Kidney epithelial cell (primary cell): ENCODE measurements at regions not wholly inside any gene's neighbourhood (a gene's known extent, or its start where the extent isn't known, plus 50 kb on each side); places are given as distances from the start of the nearest gene placed in this dataset.

Source experiments
- DNase-seq: peaks from one replicate; pipeline ENCODE4 v3.0.0-alpha.2; 2010; ENCODE audit warnings: low read depth
- H3K27me3 ChIP-seq: 2 replicates; pipeline ENCODE4 v1.6.0; 2011; ENCODE audit warnings: low read length; ENCODE audit not compliant: control insufficient read depth, insufficient read depth
- H3K36me3 ChIP-seq: 2 replicates; pipeline ENCODE4 v1.5.1; 2011; ENCODE audit warnings: low read length; ENCODE audit not compliant: control insufficient read depth, insufficient read depth
- H3K4me3 ChIP-seq: 2 replicates; pipeline ENCODE4 v1.5.1; 2011; ENCODE audit warnings: low read depth, mild to moderate bottlenecking, control low read depth, low read length
- TF ChIP-seq, protein P1 (sequence below): IDR thresholded peaks from 2 replicates; pipeline ENCODE4 v1.5.1; 2011; ENCODE audit warnings: mild to moderate bottlenecking, moderate library complexity, low read length, control low read depth, inconsistent platforms; ENCODE audit not compliant: insufficient read depth, poor library complexity, severe bottlenecking

- TF ChIP-seq, protein P1, sequence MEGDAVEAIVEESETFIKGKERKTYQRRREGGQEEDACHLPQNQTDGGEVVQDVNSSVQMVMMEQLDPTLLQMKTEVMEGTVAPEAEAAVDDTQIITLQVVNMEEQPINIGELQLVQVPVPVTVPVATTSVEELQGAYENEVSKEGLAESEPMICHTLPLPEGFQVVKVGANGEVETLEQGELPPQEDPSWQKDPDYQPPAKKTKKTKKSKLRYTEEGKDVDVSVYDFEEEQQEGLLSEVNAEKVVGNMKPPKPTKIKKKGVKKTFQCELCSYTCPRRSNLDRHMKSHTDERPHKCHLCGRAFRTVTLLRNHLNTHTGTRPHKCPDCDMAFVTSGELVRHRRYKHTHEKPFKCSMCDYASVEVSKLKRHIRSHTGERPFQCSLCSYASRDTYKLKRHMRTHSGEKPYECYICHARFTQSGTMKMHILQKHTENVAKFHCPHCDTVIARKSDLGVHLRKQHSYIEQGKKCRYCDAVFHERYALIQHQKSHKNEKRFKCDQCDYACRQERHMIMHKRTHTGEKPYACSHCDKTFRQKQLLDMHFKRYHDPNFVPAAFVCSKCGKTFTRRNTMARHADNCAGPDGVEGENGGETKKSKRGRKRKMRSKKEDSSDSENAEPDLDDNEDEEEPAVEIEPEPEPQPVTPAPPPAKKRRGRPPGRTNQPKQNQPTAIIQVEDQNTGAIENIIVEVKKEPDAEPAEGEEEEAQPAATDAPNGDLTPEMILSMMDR, result no peak
- DNase-seq, result no peak
Measured at GRCh38 chr3:83131236-83131635, 1369.8 kb upstream of the GBE1 start.

GRCh38 chr3:83122774-83123350 is 1361.4 kb upstream of the GBE1 start:
- DNase-seq, result no peak
- TF ChIP-seq, protein P1, result no peak
- H3K27me3 ChIP-seq, result no peaks in the 10 kb centered on the region
- H3K36me3 ChIP-seq, result no peaks in the 10 kb centered on the region
- no peak overlapping the region for H3K4me3 ChIP-seq

More at GRCh38 chr3:83131236-83131635, 1369.8 kb upstream of the GBE1 start:
- Histone ChIP-seq H3K4me3 (no peak overlapping the region), H3K36me3 (no peaks in the 10 kb centered on the region), H3K27me3 (no peaks in the 10 kb centered on the region)

DNA sequence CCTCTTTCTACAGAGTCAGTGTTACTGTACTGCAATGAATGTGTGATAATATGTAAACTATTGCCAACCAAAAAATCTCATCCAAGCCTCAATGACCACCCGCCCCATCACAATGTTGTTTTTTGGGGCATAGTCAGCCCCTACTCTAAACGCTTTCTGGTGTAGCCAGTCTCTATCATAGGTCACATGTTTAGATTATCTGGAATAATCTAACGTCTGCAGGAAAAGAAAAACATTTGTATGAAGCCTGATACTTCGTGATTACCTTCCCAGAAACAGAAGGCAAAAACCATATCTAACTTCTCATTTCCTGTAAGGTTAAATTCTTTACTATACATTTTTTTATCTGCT is 1331.8 kb upstream of the GBE1 start:
- H3K4me3 ChIP-seq, result no peak overlapping the region
- TF ChIP-seq, protein P1, result no peak
- H3K27me3 ChIP-seq, result no peaks in the 10 kb centered on the region
- no peaks in the 10 kb centered on the region for H3K36me3 ChIP-seq
- DNase-seq, result no peak

DNA sequence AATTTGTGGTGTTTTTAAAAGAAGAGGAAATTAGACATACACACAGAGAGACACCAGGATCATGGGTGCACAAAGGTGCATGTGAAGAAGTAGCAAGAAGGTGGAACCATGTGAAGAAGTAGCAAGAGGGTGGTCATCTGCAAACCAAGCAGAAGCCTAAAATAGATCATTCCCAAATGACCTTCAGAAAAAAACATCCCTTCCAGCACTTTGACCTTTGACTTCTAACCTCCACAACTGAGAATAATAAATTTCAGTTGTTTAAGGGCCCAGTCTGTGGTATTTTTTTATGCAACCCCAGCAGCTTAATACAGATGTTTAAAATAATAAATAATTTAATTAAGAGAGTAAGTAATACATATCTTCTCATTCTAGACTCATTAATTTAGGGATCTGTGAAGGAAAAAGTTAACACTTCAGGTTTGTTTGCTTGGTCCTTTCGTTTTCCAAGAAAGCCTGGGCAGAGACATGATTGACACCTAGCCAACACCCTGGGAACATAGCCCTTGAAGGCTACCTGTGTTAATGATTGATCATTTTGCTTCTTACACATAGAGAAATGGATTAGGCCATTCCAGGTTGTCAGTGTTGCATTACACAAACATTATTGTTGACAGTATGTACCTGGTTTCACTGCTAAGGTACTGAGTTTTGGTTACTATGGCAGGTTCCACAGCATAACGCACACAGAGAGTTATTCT is 1331.2 kb upstream of the GBE1 start:
- H3K27me3 ChIP-seq, result no peaks in the 10 kb centered on the region
- H3K36me3 ChIP-seq, result no peaks in the 10 kb centered on the region
- TF ChIP-seq, protein P1, result no peak
- no peak for DNase-seq
- H3K4me3 ChIP-seq, result no peak overlapping the region

GRCh38 chr3:83076041-83076440 is 1314.6 kb upstream of the GBE1 start:
- no peak for DNase-seq
- H3K36me3 ChIP-seq, result no peaks in the 10 kb centered on the region
- no peak overlapping the region for H3K4me3 ChIP-seq
- TF ChIP-seq, protein P1, result no peak
- no peaks in the 10 kb centered on the region for H3K27me3 ChIP-seq

DNA sequence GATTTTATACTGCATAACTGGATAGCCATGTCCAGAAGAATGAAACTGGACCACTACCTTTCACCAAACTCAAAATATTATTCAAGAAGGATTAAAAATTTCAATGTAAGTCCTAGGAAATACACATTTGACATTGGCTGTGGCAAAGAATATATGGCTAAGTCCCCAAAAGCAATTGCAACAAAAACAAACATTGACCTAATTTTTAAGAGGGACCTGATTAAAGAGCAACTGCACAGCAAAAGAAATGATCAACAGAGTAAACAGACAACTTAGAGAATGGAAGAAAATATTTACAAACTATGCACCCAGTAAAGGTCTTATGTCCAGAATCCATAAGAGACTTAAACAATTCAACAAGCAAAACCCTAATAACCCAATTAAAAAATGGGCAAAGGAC is 1313.0 kb upstream of the GBE1 start:
- Histone ChIP-seq H3K27me3 (no peaks in the 10 kb centered on the region), H3K36me3 (no peaks in the 10 kb centered on the region), H3K4me3 (no peak overlapping the region)
- DNase-seq, result no peak
- TF ChIP-seq, protein P1, result no peak
